GM18505 (cell line): ENCODE measurements at regions not wholly inside any gene's neighbourhood (a gene's known extent, or its start where the extent isn't known, plus 50 kb on each side); places are given as distances from the start of the nearest gene placed in this dataset.

Source experiments
- ATAC-seq: cut with Tn5 transposase; IDR thresholded peaks from one replicate; pipeline ENCODE4 v1.9.1; 2021; ENCODE audit not compliant: unreplicated experiment
- POLR2A ChIP-seq: IDR thresholded peaks from 4 replicates; pipeline ENCODE4 v1.6.1; 2011; ENCODE audit warnings: borderline replicate concordance; ENCODE audit not compliant: insufficient read depth, insufficient read length; ENCODE audit errors: extremely low read depth

DNA sequence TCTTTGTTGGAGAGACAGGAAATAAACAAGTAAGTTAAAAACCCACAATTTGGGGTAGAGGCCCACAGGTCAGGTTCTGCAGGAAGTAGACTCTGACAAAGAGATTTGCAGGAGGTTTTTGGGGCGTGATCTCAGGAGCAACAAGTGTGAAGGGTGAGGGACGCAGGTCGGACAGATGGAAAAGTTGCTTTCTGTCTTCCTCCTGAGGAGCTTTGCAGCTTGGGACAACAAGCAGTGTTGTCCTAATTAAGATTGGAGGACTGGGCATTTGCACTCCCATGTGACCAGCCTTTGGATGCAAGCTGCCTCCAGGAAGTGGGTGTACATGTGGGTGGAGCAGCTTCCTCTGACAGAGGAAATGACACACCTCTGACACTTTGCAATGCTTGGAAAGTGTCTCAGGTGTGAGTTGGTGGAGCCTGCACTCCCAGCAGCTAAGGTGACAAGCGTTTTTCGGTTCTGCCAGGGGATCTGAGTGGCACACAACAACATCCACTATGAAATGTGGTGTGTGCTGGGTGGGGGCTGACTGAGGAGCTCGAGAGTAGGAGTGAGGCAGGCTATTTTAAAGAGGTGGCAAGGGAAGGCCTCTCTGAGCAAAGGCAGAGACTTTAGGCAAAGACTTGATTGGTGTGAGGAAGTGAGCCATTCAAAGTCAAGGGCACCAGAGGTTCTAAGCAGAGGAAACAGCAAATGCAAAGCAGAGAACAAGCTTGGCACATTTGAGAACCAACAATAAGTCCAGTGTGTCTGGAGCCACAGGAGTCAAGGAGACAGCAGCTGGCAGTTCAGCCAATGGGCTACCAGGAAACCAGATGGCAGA, 339.8 kb upstream of the GATB start:
- ATAC-seq, result peak; percentile 49

DNA sequence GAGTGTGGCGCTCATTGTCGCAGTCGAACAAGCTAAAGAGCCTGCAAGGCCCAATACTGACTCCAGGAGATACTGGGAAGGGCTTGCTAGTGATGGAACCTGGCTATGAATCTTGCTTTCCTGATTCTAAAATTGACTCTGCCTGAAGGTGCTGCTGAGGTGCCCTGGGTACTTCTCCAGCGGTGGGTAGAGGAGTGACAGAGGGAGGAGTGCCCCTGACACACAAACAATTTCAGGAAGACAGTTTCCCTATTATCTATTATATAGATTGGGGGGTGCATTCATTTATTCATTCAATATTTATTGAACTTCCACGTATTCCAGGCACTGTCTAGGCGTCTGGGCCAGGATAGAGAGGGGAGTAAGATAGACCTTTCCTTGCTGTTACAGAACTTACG, 339.2 kb upstream of the GATB start:
- no peak for TF ChIP-seq POLR2A
- ATAC-seq, result no peak

More for the DNA sequence above, 339.8 kb upstream of the GATB start:
- no peak for TF ChIP-seq POLR2A

DNA sequence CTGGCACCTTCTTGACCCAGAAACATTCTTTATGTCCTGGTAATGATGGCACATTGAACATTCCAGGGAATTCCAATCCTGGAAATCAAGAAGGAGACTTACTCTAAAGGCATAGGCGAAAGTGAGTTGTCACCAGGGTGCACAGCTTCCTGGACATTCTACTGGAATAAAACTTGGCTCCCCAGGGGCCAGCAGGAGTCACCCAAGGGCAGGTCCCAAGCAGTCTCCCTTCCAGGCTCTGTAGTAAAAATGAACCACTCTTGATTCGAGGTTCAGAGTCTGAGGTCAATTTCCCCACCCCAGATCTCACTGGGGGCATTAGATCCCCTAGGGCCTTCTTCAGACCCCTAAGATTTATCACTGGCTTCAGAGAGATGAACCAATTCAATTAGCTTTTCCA, 338.7 kb upstream of the GATB start:
- TF ChIP-seq POLR2A, result no peak
- no peak for ATAC-seq

DNA sequence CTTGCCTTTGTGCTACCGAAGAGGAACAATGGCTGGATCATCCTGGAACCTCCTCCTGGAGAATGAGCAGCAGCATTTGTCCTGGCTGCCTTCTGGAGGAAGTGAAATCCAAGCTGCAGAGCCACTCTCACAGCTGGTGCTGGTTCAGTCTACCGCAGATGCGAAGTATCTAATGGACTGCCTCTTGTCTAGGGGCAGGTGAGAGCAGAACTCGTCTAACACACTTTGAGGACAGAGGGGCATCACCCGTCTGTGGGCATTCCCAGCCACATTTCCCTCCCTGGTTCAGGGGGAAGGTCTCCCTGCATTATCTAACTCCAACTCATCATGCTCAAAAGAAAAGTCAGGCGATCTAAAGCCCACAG, 338.2 kb upstream of the GATB start:
- TF ChIP-seq POLR2A, result no peak
- ATAC-seq, result no peak

- ATAC-seq, result no peak
- no peak for TF ChIP-seq POLR2A
Measured at GRCh38 chr4:152098365-152099060, 337.7 kb upstream of the GATB start.

DNA sequence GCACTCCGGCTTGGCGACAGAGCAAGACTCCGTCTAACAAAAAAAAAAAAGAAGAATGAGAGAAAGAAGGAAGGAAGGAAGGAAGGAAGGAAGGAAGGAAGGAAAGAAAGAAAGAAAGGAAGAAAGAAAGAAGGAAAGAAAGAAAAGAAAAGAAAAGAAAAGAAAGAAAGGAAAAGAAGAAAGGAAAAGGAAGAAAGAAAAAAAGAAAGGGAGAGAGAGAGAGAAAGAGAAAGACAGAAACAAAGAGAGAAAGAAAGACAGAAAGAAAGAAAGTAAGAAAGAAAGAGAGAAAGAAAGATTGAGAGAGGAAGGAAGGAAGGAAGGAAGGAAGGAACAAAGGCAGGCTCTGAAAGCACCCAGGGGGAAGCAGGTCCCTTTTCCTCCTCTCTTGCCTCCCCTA, 336.6 kb upstream of the GATB start:
- TF ChIP-seq POLR2A, result no peak
- ATAC-seq, result no peak

- no peak for ATAC-seq
- no peak for TF ChIP-seq POLR2A
Measured at GRCh38 chr4:152095701-152096070, 334.9 kb upstream of the GATB start.

DNA sequence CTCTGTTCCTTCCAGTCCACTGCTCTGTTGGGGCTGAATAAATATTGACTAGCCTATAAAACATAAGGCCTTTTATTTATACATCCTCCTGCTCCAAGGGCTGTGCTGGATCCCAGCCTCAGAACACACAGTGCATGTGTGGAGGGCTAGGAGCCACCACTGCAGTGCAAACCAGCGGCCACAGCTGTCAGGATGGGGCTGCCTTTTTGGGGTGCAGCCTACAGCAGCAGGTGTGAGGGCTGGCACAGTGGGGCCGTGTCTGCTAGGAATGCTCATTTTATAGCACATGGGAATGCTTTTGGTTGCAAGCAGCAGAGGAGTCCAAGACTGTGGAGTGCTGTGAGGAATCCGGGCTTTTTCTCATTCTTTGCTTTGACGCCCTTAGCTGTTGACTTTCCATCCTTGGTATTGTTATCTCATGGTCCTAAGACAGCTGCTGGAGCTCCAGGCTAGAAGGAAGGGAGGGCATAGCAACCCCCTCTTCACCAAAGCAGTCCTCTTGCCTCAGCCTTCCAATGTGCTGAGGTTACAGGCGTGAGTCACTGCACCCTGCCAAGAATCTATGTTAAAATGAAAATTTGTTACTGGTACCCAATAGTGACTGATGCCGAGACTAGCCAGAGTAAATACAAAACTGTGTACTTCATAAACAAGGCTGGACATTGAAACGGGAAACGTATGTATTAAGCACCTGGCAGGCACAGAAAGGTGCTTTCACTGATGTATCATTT, 334.3 kb upstream of the GATB start:
- no peak for TF ChIP-seq POLR2A
- ATAC-seq, result no peak

GRCh38 chr4:152091405-152091804, 330.6 kb upstream of the GATB start:
- no peak for TF ChIP-seq POLR2A
- no peak for ATAC-seq

- no peak for ATAC-seq
- TF ChIP-seq POLR2A, result no peak
Measured at GRCh38 chr4:152090543-152090942, 329.7 kb upstream of the GATB start.

DNA sequence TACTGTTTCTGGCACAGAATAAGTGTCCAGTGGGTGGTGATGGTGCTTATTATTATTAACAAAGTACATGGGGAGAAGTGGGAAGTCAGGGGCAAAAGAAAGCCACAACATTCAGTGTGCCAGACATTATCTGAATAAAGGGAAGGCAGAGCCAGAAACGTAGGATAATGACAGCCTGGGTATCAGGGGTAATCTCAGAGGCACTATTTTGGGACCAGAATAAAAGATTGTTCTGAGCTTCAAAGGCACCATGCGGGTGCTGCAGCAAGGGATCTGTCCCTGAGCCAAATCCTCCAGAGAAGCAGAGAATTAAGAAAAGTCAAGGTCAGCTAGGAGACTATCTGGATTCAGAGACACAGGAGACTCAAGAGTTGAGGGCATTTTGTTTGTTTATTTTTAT, 328.8 kb upstream of the GATB start:
- no peak for ATAC-seq
- no peak for TF ChIP-seq POLR2A

- TF ChIP-seq POLR2A, result no peak
- ATAC-seq, result no peak
Measured at GRCh38 chr4:152087335-152087734, 326.5 kb upstream of the GATB start.

- TF ChIP-seq POLR2A, result no peak
- ATAC-seq, result no peak
Measured at GRCh38 chr4:152085657-152086056, 324.9 kb upstream of the GATB start.

- no peak for ATAC-seq
- TF ChIP-seq POLR2A, result no peak
Measured at GRCh38 chr4:152083338-152083737, 322.5 kb upstream of the GATB start.
